ENCODE measurements at regions not wholly inside any gene's neighbourhood (a gene's known extent, or its start where the extent isn't known, plus 50 kb on each side); places are given as distances from the start of the nearest gene placed in this dataset.

- no peak for TF ChIP-seq CTCF (conservative IDR thresholded peaks at IDR 0.05; ENCODE audit: low read length)
- no peak for TF ChIP-seq EZH2phosphoT487 (IDR thresholded peaks at IDR 0.05; ENCODE audit: borderline replicate concordance)
- H3K4me1 ChIP-seq (ENCODE audit: insufficient read depth, low read length, poor library complexity, severe bottlenecking) = no peaks in the 10 kb centered on the region
- H3K79me2 ChIP-seq (ENCODE audit: insufficient read depth, low read length) = no peaks in the 10 kb centered on the region
- no peaks in the 10 kb centered on the region for H4K20me1 ChIP-seq (ENCODE audit: insufficient read depth, low read length, poor library complexity, severe bottlenecking)
- no peak overlapping the region for H3K9ac ChIP-seq (ENCODE audit: low read depth, low read length, poor library complexity, severe bottlenecking)
- H3F3A ChIP-seq (ENCODE audit: low read depth) = no peaks in the 10 kb centered on the region
- H3K9me2 ChIP-seq (replicated peaks; ENCODE audit: low read depth, low read length) = no peaks in the 10 kb centered on the region
- no peaks in the 10 kb centered on the region for H3K27me3 ChIP-seq (ENCODE audit: insufficient read depth, low read length, poor library complexity, severe bottlenecking)
- no peak overlapping the region for H3K4me3 ChIP-seq (ENCODE audit: low read length, poor library complexity, severe bottlenecking)
- no peaks in the 10 kb centered on the region for H3K36me3 ChIP-seq (ENCODE audit: insufficient read depth, low read length)
- no peak overlapping the region for H2AFZ ChIP-seq (ENCODE audit: low read length)
- no peaks in the 10 kb centered on the region for H3K9me3 ChIP-seq (ENCODE audit: insufficient read depth, low read depth, low read length)
- no peak overlapping the region for H3K4me2 ChIP-seq (ENCODE audit: low read depth, low read length, poor library complexity, severe bottlenecking)
Measured at GRCh38 chr10:84588971-84589370, 260.6 kb downstream of the CCSER2 start.

- Histone ChIP-seq H2AFZ (ENCODE audit: low read length) (no peak overlapping the region), H4K20me1 (ENCODE audit: insufficient read depth, low read length, poor library complexity, severe bottlenecking) (no peaks in the 10 kb centered on the region), H3F3A (ENCODE audit: low read depth) (no peaks in the 10 kb centered on the region), H3K9me2 (replicated peaks; ENCODE audit: low read depth, low read length) (no peaks in the 10 kb centered on the region), H3K27me3 (ENCODE audit: insufficient read depth, low read length, poor library complexity, severe bottlenecking) (no peaks in the 10 kb centered on the region), H3K4me3 (ENCODE audit: low read length, poor library complexity, severe bottlenecking) (no peak overlapping the region), H3K9ac (ENCODE audit: low read depth, low read length, poor library complexity, severe bottlenecking) (no peak overlapping the region), H3K4me2 (ENCODE audit: low read depth, low read length, poor library complexity, severe bottlenecking) (no peak overlapping the region), H3K9me3 (ENCODE audit: insufficient read depth, low read depth, low read length) (no peaks in the 10 kb centered on the region), H3K79me2 (ENCODE audit: insufficient read depth, low read length) (no peaks in the 10 kb centered on the region), H3K4me1 (ENCODE audit: insufficient read depth, low read length, poor library complexity, severe bottlenecking) (no peaks in the 10 kb centered on the region), H3K36me3 (ENCODE audit: insufficient read depth, low read length) (no peaks in the 10 kb centered on the region)
- TF ChIP-seq CTCF (conservative IDR thresholded peaks at IDR 0.05; ENCODE audit: low read length) (no peak), EZH2phosphoT487 (IDR thresholded peaks at IDR 0.05; ENCODE audit: borderline replicate concordance) (no peak)
Measured at GRCh38 chr10:84589526-84590205, 261.3 kb downstream of the CCSER2 start.

DNA sequence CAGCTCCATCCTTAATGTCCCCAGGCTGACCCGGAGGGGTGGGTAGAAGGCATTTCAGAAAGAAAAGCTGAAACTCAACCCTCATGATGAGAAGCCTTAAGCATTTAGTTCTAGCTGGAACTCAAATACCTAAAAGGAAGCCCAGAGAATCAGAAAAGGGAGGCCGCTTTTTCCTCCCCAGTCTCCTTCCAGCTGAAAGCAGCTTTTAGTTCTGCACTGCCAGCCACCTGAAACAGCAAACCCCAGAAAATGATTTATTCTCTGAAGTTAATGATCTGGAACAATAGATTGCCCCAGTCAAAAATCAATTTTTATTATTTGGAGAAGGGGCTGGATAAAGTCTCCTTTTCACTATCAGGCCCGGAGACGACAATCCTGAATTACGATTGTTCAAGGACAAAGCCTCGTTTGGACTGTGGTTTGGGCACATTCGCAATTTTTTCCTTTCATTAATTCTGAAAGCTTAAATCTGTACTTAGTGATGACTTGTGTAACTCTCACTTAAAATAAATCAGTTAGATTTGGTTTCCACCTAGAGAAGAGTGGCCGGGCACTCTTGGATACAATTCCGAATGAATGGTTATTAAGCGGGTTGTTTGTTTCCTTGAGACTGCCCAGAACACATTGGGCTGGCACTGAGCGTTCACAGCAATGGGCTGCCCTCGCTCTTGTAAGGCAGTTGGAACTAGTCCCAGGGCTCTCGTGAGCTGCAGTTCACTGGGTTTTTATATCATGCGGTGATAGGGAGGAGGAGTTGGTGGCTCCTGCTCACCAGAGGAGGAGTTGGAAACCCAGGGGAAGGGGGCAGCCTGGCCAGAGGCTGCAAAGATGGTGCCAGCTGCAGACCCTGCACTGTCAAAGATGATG is 262.2 kb downstream of the CCSER2 start:
- no peak overlapping the region for H3K4me3 ChIP-seq (ENCODE audit: low read length, poor library complexity, severe bottlenecking)
- no peaks in the 10 kb centered on the region for H3K79me2 ChIP-seq (ENCODE audit: insufficient read depth, low read length)
- no peak overlapping the region for H3K4me2 ChIP-seq (ENCODE audit: low read depth, low read length, poor library complexity, severe bottlenecking)

More for the DNA sequence above, 262.2 kb downstream of the CCSER2 start:
- Histone ChIP-seq H3K27me3 (ENCODE audit: insufficient read depth, low read length, poor library complexity, severe bottlenecking) (no peaks in the 10 kb centered on the region), H3K9me2 (replicated peaks; ENCODE audit: low read depth, low read length) (no peaks in the 10 kb centered on the region), H4K20me1 (ENCODE audit: insufficient read depth, low read length, poor library complexity, severe bottlenecking) (no peaks in the 10 kb centered on the region), H3K9me3 (ENCODE audit: insufficient read depth, low read depth, low read length) (no peaks in the 10 kb centered on the region), H2AFZ (ENCODE audit: low read length) (no peak overlapping the region), H3K9ac (ENCODE audit: low read depth, low read length, poor library complexity, severe bottlenecking) (no peak overlapping the region), H3F3A (ENCODE audit: low read depth) (no peaks in the 10 kb centered on the region), H3K36me3 (ENCODE audit: insufficient read depth, low read length) (no peaks in the 10 kb centered on the region), H3K4me1 (ENCODE audit: insufficient read depth, low read length, poor library complexity, severe bottlenecking) (no peaks in the 10 kb centered on the region)
- TF ChIP-seq EZH2phosphoT487 (IDR thresholded peaks at IDR 0.05; ENCODE audit: borderline replicate concordance) = no peak
- no peak for TF ChIP-seq CTCF (conservative IDR thresholded peaks at IDR 0.05; ENCODE audit: low read length)

All from Loucy (cell line).